KBM-7 (cell line): ENCODE measurements at regions not wholly inside any gene's neighbourhood (a gene's known extent, or its start where the extent isn't known, plus 50 kb on each side); places are given as distances from the start of the nearest gene placed in this dataset.
"Not testable (repeated sequence)": the region's sequence is repeated elsewhere in the genome, so short reads cannot be mapped to it uniquely, and the experiment has no call there.

Source experiments
- DNase-seq: peaks from one replicate; pipeline ENCODE4 v3.0.0-alpha.2; 2015
- in situ Hi-C: fragments of 300-500 bp; cut with MboI; formaldehyde crosslinking; loops from 2 replicates; pipeline ENCODE4 v1.14.3; 2020; ENCODE audit warnings: low sequenced_read_pairs, low pct_unique_long_range_greater_than_20kb, mixed read lengths

DNA sequence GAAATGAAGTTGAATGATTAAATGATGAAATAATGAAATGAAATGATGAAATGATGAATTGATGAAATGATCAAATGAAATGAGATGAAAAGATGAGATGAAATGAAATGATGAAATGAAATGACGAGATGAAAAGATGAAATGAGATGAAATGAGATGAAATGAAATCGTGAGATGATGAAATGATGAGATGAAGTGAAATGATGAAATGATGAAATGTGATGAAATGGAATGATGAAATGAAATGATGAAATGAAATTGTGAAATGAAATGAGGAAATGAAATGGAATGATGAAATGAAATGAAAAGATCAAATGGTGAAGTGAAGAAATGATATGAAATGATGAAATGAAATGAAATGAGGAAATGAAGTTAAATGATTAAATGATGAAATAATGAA lies 468.7 kb downstream of the FAM72C start:
- in situ Hi-C loops, result not testable (repeated sequence)

DNA sequence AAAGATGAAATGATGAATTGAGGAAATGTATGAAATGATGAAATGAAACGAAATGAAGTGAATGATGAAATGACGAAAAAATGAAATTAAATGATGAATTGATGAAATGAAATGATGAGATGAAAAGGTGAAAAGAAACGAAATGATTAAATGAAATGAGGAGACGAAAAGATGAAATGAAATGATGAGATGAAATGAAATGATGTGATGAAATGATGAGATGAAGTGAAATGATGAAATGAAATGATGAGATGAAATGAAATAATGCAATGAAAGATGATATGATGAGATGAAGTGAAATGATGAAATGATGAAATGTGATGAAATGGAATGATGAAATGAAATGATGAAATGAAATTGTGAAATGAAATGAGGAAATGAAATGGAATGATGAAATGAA lies 469.7 kb downstream of the FAM72C start:
- DNase-seq, in situ Hi-C loops: not testable (repeated sequence)

More for the DNA sequence above, 468.7 kb downstream of the FAM72C start:
- not testable (repeated sequence) for DNase-seq

DNA sequence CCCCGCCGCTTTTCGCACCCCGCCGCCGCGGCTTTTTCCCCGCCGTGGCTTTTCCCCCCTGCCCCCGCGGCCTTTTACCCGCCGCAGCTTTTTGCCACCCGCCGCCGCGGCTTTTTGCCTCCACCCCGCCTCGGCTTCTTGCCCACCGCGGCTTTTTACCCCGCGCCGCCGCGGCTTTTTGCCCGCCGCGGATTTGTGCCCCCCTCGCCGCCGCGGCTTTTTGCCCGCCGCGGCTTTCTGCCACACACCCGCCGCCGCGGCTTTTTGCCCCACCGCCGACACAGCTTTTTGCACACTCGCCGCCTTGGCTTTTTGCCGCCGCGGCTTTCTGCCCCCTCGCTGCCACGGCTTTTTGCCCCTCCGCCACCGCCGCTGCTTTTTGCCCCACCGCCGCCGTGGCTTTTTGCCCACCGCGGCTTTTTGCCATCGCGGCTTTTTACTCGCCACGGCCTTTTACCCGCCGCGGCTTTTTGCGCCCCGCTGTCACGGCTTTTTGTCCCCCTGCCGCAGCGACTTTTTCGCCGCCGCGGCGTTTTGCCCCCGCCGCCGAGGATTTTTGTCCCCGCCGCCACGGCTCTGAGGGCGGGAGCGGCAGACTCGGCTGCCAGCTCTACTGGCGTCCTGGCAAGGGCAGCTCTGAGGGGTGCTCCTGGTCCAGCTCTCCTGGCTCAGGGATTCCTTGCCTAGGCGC lies 473.6 kb downstream of the FAM72C start:
- in situ Hi-C loops, DNase-seq: not testable (repeated sequence)

DNA sequence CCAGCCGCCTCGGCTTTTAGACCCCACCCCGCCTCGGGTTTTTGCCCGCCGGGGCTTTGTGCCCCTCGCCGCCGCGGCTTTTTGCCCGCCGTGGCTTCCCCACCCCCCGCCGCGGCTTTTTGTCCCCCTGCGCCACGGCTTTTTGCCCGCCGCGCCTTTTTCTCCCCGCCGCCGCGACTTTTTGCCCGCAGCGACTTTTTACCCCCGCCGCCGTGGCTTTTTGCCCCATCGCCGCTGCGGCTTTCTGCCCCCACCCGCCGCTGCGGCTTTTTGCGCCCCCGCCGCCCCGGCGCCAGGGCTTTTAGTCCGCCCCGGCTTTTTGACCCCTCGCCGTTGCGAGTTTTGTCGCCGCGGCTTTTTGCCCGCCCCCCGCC lies 474.4 kb downstream of the FAM72C start:
- DNase-seq, result no peak
- in situ Hi-C loops, result no loop called here

DNA sequence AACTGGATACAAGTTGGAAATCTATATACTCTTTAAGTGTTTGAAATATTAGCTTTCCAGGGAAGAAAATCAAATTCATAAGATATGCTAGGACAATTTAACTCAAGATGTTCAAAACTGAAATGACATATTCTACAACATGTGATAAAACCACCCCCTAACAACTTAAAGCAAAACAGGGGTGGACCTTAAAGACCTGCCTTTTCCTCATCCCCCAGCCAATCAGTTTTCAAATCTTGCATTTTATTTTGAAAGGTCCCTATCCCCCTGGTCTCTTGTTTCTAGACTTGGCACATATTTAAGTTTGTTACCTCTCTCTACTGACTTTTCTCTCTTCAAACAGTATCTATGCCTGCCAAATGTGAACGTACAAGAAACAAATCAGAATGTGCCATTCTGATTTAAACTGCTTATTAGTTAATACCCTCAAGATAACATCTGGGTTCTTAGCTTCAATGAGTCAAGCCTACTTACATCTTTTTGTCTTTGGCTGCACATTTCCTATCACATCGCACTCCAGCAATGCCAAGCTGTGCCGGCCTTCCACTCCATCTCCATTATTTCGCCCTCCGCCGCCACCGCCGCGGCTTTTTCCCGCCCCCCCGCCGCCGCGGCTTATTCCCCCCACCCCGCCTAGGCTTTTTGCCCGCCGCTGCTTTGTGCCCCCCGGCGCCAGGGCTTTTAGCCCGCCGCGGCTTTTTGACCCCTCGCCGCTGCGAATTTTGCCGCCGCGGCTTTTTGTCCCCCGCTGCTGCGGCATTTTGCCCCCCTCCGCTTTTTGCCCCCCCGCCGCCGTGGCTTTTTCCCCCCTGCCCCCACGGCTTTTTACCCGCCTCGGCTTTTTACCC lies 475.0 kb downstream of the FAM72C start:
- in situ Hi-C loops, DNase-seq: not testable (repeated sequence)
